ENCODE measurements at regions not wholly inside any gene's neighbourhood (a gene's known extent, or its start where the extent isn't known, plus 50 kb on each side); places are given as distances from the start of the nearest gene placed in this dataset.

DNA sequence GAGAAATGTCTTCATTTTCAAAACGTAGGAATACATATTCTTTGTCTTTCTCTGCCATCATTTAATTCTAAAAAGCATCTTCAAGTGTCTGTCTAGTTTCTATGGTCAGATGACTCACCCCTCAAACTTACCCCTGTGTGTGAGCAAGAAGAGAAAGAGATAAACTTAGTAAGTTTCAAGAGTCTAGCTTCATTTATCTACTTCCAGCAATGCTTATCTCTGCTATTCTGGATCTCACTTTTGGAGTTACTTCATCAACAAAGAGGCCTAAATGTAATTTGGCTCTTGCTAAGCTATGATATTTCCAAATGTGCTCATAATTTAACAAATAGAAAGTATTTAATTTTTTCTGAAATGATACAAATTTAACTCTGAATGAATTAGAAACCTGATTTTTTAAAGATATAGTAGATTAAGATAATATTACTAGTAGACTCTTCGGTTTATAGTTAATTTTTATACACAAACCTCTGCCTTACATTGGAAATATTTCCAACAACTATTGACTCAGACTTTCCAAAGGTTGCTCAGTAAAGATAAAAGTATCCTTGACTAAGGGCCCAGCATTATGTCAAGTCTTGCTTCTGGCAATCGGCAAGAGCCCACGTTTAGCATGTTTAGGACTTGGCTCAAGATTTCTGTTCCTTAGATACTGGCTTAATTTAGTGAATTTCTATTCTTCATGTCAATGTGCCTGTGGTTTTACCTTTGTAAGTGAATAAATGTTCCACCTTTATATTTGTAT lies 1511.0 kb upstream of the SLC10A2 start:
- Histone ChIP-seq H3K4me1 (ENCODE audit: insufficient read depth, insufficient read length) (no peaks in the 10 kb centered on the region), H3K9ac (ENCODE audit: insufficient read length, low read depth) (no peak overlapping the region), H3K4me3 (ENCODE audit: insufficient read length, low read depth) (no peak overlapping the region), H3K27me3 (ENCODE audit: insufficient read depth, insufficient read length) (no peaks in the 10 kb centered on the region), H3K36me3 (ENCODE audit: insufficient read depth, insufficient read length, low read length) (no peaks in the 10 kb centered on the region), H3K9me3 (ENCODE audit: insufficient read depth, low read length) (no peaks in the 10 kb centered on the region)
- TF ChIP-seq ZNF274 (IDR thresholded peaks at IDR 0.05; ENCODE audit: low read depth, low read length) (no peak), YY1 (IDR thresholded peaks at IDR 0.05; ENCODE audit: insufficient read depth, insufficient read length) (no peak), SUZ12 (IDR thresholded peaks at IDR 0.05; ENCODE audit: extremely low read depth, insufficient read depth, insufficient read length) (no peak)
- no peak for DNase-seq (ENCODE audit: low read depth, low spot score)

DNA sequence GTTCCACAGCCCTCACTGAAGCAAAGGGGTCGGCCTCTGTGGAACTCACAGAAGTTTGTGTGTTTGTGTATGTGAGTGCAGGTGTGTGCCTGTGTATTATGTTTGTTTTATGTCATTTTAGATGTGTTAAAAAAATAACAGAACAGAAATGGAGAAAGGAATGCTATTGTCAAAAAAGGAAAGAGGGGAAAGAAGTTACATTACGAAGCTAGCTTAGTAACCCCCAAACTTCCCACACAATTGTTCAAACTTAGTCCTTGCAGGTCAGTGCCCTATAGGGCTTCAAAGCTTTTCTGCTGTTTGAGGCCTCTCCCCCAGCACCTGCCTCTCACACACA lies 1505.6 kb upstream of the SLC10A2 start:
- Histone ChIP-seq H3K27me3 (ENCODE audit: insufficient read depth, insufficient read length) (no peaks in the 10 kb centered on the region), H3K4me3 (ENCODE audit: insufficient read length, low read depth) (no peak overlapping the region), H3K36me3 (ENCODE audit: insufficient read depth, insufficient read length, low read length) (no peaks in the 10 kb centered on the region), H3K9ac (ENCODE audit: insufficient read length, low read depth) (no peak overlapping the region), H3K9me3 (ENCODE audit: insufficient read depth, low read length) (no peaks in the 10 kb centered on the region), H3K4me1 (ENCODE audit: insufficient read depth, insufficient read length) (no peaks in the 10 kb centered on the region)
- TF ChIP-seq ZNF274 (IDR thresholded peaks at IDR 0.05; ENCODE audit: low read depth, low read length), result no peak
- DNase-seq (ENCODE audit: low read depth, low spot score), result no peak

DNA sequence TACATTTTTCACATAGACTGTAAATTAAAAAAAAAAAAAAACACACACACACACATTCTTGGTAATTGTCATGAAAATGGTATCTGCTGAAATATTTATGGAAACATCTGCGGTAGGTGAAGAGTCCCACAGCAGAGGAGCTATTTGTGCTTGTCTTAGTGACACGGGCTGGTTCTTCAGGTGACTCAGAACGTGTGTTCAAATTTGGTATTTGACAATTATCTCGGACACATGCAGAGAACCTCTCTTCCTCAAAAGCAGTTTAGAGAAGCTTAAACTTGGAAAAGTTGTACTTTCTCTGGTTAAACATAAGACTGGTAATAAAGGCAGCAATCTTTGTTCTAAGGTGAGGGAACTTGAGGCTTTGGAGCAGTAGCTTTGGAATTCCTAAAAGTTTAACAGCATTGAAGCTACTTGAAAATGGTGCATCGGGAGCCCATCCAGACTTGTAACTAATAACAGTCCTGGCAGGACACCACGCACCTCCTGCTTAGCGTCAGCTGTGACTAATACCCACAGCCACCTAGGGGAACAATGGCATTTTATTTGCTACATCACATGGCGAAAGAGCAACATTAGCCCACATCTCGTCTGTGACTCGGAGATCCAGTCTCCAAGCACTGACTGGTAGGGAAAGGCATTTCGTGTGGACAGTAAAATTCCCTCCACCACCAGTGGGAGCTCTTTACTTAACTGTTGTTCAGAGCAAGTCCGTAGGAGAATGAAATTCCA lies 1505.1 kb upstream of the SLC10A2 start:
- Histone ChIP-seq H3K4me3 (ENCODE audit: insufficient read length, low read depth) (no peak overlapping the region), H3K36me3 (ENCODE audit: insufficient read depth, insufficient read length, low read length) (no peaks in the 10 kb centered on the region), H3K9ac (ENCODE audit: insufficient read length, low read depth) (no peak overlapping the region), H3K27me3 (ENCODE audit: insufficient read depth, insufficient read length) (no peaks in the 10 kb centered on the region), H3K9me3 (ENCODE audit: insufficient read depth, low read length) (no peaks in the 10 kb centered on the region), H3K4me1 (ENCODE audit: insufficient read depth, insufficient read length) (no peaks in the 10 kb centered on the region)
- peak; percentile 58 for DNase-seq (ENCODE audit: low read depth, low spot score)
- no peak for TF ChIP-seq YY1 (IDR thresholded peaks at IDR 0.05; ENCODE audit: insufficient read depth, insufficient read length)
- TF ChIP-seq SUZ12 (IDR thresholded peaks at IDR 0.05; ENCODE audit: extremely low read depth, insufficient read depth, insufficient read length), result no peak
- no peak for TF ChIP-seq ZNF274 (IDR thresholded peaks at IDR 0.05; ENCODE audit: low read depth, low read length)

DNA sequence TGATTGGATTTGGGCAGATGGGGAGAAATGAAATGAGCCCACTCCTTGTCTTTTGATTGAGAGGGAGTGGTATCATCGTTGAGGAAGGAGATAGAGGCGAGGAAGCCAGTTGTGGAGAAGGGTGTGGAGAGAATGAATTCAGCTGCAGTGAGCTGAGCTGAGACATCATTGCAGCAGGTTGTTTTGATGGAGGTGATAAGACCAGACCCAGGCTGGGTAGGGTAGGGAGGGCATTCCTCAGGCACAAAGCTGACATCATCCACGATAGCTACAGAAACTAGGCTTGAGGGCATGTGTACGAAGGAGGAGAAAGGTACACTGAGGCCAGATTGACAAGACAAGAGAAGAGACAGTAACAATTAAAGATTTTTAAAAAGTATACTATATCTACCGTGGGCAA lies 1500.9 kb upstream of the SLC10A2 start:
- Histone ChIP-seq H3K4me3 (ENCODE audit: insufficient read length, low read depth) (no peak overlapping the region), H3K9ac (ENCODE audit: insufficient read length, low read depth) (no peak overlapping the region), H3K9me3 (ENCODE audit: insufficient read depth, low read length) (no peaks in the 10 kb centered on the region), H3K36me3 (ENCODE audit: insufficient read depth, insufficient read length, low read length) (no peaks in the 10 kb centered on the region), H3K4me1 (ENCODE audit: insufficient read depth, insufficient read length) (no peaks in the 10 kb centered on the region), H3K27me3 (ENCODE audit: insufficient read depth, insufficient read length) (no peaks in the 10 kb centered on the region)
- DNase-seq (ENCODE audit: low read depth, low spot score), result no peak
- TF ChIP-seq SUZ12 (IDR thresholded peaks at IDR 0.05; ENCODE audit: extremely low read depth, insufficient read depth, insufficient read length), result no peak
- no peak for TF ChIP-seq ZNF274 (IDR thresholded peaks at IDR 0.05; ENCODE audit: low read depth, low read length)
- no peak for TF ChIP-seq YY1 (IDR thresholded peaks at IDR 0.05; ENCODE audit: insufficient read depth, insufficient read length)

DNA sequence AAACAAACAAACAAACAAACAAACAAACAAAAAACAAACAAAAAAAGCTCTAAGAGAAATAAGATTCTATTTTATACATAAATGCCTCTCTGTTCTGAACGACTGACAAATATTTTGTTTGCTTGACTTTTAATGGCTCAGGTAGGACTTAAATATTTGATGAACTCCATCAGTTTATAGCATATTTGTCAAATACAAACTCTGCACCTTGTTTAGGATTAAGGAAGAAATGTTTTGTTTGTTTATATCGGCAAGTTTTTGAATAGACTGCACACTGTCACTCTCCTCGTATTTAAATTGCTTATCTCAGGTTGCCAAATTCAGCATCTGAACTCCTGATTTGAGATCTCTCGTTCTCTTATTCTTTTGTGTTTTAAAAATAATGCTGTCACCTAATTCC lies 1499.7 kb upstream of the SLC10A2 start:
- TF ChIP-seq ZNF274 (IDR thresholded peaks at IDR 0.05; ENCODE audit: low read depth, low read length), result no peak
- no peak for TF ChIP-seq SUZ12 (IDR thresholded peaks at IDR 0.05; ENCODE audit: extremely low read depth, insufficient read depth, insufficient read length)
- TF ChIP-seq YY1 (IDR thresholded peaks at IDR 0.05; ENCODE audit: insufficient read depth, insufficient read length), result no peak
- DNase-seq (ENCODE audit: low read depth, low spot score), result no peak
- H3K4me1 ChIP-seq (ENCODE audit: insufficient read depth, insufficient read length), result no peaks in the 10 kb centered on the region
- H3K9me3 ChIP-seq (ENCODE audit: insufficient read depth, low read length), result no peaks in the 10 kb centered on the region
- no peak overlapping the region for H3K9ac ChIP-seq (ENCODE audit: insufficient read length, low read depth)
- no peaks in the 10 kb centered on the region for H3K27me3 ChIP-seq (ENCODE audit: insufficient read depth, insufficient read length)
- H3K36me3 ChIP-seq (ENCODE audit: insufficient read depth, insufficient read length, low read length), result no peaks in the 10 kb centered on the region
- H3K4me3 ChIP-seq (ENCODE audit: insufficient read length, low read depth), result no peak overlapping the region

DNA sequence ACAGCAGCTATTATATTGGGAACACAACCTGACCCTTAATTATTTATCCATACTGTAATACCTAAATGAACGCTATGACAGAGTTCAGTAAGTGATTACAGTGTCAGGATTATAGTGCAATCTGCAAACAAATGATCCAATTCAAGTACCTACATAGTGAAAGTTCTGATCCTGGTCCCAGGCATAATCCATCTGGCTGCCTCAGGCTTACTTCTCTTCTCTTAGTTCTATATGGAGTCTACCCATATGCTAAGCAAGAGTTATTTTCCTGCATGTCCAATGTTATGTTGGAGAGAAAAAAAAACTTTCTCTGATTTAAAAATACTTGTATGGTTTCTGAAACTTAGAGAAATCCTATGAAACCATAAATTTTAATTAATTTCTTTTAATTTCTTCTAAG lies 1487.7 kb upstream of the SLC10A2 start:
- Histone ChIP-seq H3K4me3 (ENCODE audit: insufficient read length, low read depth) (no peak overlapping the region), H3K4me1 (ENCODE audit: insufficient read depth, insufficient read length) (no peaks in the 10 kb centered on the region), H3K27me3 (ENCODE audit: insufficient read depth, insufficient read length) (no peaks in the 10 kb centered on the region), H3K9me3 (ENCODE audit: insufficient read depth, low read length) (no peaks in the 10 kb centered on the region), H3K36me3 (ENCODE audit: insufficient read depth, insufficient read length, low read length) (no peaks in the 10 kb centered on the region), H3K9ac (ENCODE audit: insufficient read length, low read depth) (no peak overlapping the region)
- no peak for TF ChIP-seq ZNF274 (IDR thresholded peaks at IDR 0.05; ENCODE audit: low read depth, low read length)
- TF ChIP-seq SUZ12 (IDR thresholded peaks at IDR 0.05; ENCODE audit: extremely low read depth, insufficient read depth, insufficient read length), result no peak
- TF ChIP-seq YY1 (IDR thresholded peaks at IDR 0.05; ENCODE audit: insufficient read depth, insufficient read length), result no peak
- no peak for DNase-seq (ENCODE audit: low read depth, low spot score)

DNA sequence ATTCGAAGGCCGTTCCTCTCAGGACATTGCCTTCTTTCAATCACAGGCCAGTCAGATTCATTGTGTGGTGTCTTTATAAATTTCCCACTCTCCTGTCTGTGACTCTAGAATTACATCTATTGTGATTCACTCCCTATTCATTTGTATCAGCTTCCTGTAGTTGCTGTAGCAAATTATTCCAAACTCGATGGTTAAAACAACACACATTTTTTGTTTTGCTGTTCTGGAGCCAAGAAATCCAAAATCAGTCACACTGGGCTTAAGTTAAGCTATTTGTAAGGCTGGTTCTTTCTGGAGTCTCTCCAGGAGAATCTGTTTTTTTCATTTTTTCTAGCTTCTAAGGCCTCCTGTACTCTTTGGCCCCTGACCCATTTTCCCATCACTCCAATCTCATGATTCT lies 1487.0 kb upstream of the SLC10A2 start:
- H3K4me3 ChIP-seq (ENCODE audit: insufficient read length, low read depth), result no peak overlapping the region
- no peaks in the 10 kb centered on the region for H3K4me1 ChIP-seq (ENCODE audit: insufficient read depth, insufficient read length)
- no peaks in the 10 kb centered on the region for H3K36me3 ChIP-seq (ENCODE audit: insufficient read depth, insufficient read length, low read length)
- no peaks in the 10 kb centered on the region for H3K27me3 ChIP-seq (ENCODE audit: insufficient read depth, insufficient read length)
- DNase-seq (ENCODE audit: low read depth, low spot score), result no peak
- TF ChIP-seq YY1 (IDR thresholded peaks at IDR 0.05; ENCODE audit: insufficient read depth, insufficient read length) (no peak), SUZ12 (IDR thresholded peaks at IDR 0.05; ENCODE audit: extremely low read depth, insufficient read depth, insufficient read length) (no peak), ZNF274 (IDR thresholded peaks at IDR 0.05; ENCODE audit: low read depth, low read length) (no peak)
- no peaks in the 10 kb centered on the region for H3K9me3 ChIP-seq (ENCODE audit: insufficient read depth, low read length)
- H3K9ac ChIP-seq (ENCODE audit: insufficient read length, low read depth), result no peak overlapping the region
